ENCODE measurements at regions not wholly inside any gene's neighbourhood (a gene's known extent, or its start where the extent isn't known, plus 50 kb on each side); places are given as distances from the start of the nearest gene placed in this dataset.

GRCh38 chr18:59954241-59954640, 54.4 kb downstream of the PMAIP1 start:
- no peak for DNase-seq

All from NCI-H2081 (cell line).